Activated T-cell treated with anti-CD3 and anti-CD28 coated beads for 1 hour (primary cell): ENCODE measurements at regions not wholly inside any gene's neighbourhood (a gene's known extent, or its start where the extent isn't known, plus 50 kb on each side); places are given as distances from the start of the nearest gene placed in this dataset.
A peak's percentile ranks its signal among the peaks of the same experiment; 100 is the strongest.

ENCODE experiments used
- DNase-seq: peaks from one replicate; pipeline ENCODE4 v3.0.0-alpha.2; 2020; ENCODE audit warnings: low read depth

- DNase-seq, result no peak
These were observed 82.6 kb upstream of the PCGF5 start for GRCh38 chr10:91137822-91138221.

GRCh38 chr10:91140995-91141549 lies 79.4 kb upstream of the PCGF5 start:
- DNase-seq, result no peak

- no peak for DNase-seq
These were observed 75.5 kb upstream of the PCGF5 start for GRCh38 chr10:91144961-91145360.

GRCh38 chr10:91146146-91146545 lies 74.3 kb upstream of the PCGF5 start:
- DNase-seq, result no peak

GRCh38 chr10:91149550-91149949 lies 70.9 kb upstream of the PCGF5 start:
- no peak for DNase-seq

GRCh38 chr10:91150631-91151030 lies 69.8 kb upstream of the PCGF5 start:
- DNase-seq, result no peak

- DNase-seq, result no peak
These were observed 67.0 kb upstream of the PCGF5 start for GRCh38 chr10:91153508-91153907.

GRCh38 chr10:91154842-91155241 lies 65.6 kb upstream of the PCGF5 start:
- DNase-seq, result no peak

GRCh38 chr10:91156196-91156595 lies 64.3 kb upstream of the PCGF5 start:
- no peak for DNase-seq

GRCh38 chr10:91159254-91159783 lies 61.1 kb upstream of the PCGF5 start:
- DNase-seq, result no peak

GRCh38 chr10:91162050-91162494 lies 58.4 kb upstream of the PCGF5 start:
- DNase-seq, result no peak

GRCh38 chr10:91162495-91163268 lies 57.8 kb upstream of the PCGF5 start:
- peak; percentile 74 for DNase-seq

- peak; percentile 65 for DNase-seq
These were observed 57.1 kb upstream of the PCGF5 start for GRCh38 chr10:91163269-91163868.

GRCh38 chr10:91163869-91164474 lies 56.5 kb upstream of the PCGF5 start:
- peak; percentile 54 for DNase-seq

GRCh38 chr10:91164520-91165065 lies 55.9 kb upstream of the PCGF5 start:
- DNase-seq, result no peak

- DNase-seq, result no peak
These were observed 53.1 kb upstream of the PCGF5 start for GRCh38 chr10:91167406-91167805.

GRCh38 chr10:91170418-91170817 lies 50.0 kb upstream of the PCGF5 start:
- DNase-seq, result no peak
